Stimulated activated naive CD8-positive, alpha-beta T cell treated with anti-CD3 and anti-CD28 coated beads, Interleukin-15, Interleukin-2, amounts not matched to agents 100 U/mL and 50 U/mL, for 24 hours (primary cell): ENCODE measurements at regions not wholly inside any gene's neighbourhood (a gene's known extent, or its start where the extent isn't known, plus 50 kb on each side); places are given as distances from the start of the nearest gene placed in this dataset.
"Not testable (repeated sequence)": the region's sequence is repeated elsewhere in the genome, so short reads cannot be mapped to it uniquely, and the experiment has no call there.

ENCODE experiments used
- ATAC-seq: fragments of 150-1000 bp; cut with Tn5 transposase; one replicate; pipeline ENCODE4 v1.10.0; 2021
- DNase-seq: peaks from one replicate; pipeline ENCODE4 v3.0.0; 2021

DNA sequence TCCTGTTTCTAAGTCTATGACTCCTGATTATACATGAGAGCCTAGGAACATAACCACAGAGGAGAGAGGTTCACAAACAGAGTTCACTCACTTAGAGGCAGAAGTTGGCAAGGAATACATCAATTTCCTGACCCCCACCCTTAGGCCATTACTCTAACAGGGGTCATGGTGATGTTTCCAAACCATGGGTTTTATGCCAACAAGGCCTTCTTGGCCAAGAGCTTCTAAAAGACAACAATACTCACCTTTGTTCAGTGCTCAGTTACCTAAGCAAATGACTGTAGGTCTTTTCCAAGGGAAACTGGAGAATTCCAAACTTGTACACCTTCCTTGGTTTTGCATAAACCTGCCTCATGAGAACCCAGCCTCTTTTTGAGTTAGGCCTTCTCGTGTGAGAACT, 52.6 kb downstream of the ERICH4 start:
- no peak for ATAC-seq
- DNase-seq = no peak

DNA sequence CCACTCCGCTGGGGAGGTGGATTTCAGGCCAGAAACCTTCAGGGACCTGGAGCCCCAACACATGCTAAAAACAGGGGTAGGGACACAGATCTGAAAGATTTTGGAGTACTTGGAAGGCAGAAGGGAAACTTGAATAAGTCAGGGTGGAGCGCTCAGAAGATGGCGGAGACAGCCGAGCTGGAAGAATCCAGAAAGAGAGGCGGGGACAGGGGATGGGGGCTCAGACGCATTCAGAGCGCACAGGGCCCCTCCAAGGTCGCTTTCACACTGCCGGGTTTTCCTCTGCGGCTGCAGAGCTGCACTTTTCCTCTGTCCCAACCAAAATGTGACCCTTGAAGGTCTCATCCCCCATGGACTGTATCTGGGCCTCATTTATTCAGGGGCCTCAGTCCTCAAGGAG, 56.9 kb downstream of the ERICH4 start:
- no peak for ATAC-seq
- no peak for DNase-seq

DNA sequence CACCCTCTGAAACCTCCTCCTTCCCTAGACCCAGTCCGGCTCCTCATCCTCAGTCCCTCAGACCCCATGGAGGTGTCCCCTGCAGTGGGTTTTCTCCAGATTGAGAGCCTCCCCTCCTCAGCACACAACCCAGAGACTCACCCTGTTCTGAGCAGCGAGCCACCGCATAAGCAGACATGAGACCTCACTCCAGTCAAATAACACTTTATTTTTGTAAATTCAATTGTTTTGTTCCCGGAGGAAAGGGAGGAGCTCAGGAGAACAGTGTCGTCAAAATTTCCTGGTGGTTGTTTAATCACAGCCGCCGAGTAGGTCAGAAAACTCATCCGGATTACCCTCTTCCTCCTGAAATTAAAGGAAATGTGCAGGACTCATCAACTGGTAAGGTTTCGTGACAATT, 57.5 kb downstream of the ERICH4 start:
- ATAC-seq = no peak
- no peak for DNase-seq

DNA sequence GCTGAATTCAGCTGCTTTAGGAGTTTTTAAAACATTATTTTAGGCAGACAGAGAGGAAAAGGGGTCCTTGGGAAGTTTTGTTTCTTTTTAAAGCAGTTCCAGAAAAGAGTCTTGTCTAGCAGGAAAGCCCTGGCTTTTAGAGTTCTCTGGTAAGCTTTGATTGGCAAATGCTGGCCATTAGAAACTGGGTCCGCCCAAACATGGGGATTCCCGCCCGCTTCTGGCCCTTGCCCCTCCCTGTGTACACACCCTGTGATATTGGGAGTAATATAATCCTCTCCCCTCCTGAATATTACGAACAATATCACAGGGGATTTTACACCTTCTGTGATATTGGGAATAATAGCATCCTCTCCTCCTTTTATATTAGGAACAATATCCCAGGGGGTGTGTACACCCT, 58.9 kb downstream of the ERICH4 start:
- ATAC-seq (no peak), DNase-seq (no peak)

DNA sequence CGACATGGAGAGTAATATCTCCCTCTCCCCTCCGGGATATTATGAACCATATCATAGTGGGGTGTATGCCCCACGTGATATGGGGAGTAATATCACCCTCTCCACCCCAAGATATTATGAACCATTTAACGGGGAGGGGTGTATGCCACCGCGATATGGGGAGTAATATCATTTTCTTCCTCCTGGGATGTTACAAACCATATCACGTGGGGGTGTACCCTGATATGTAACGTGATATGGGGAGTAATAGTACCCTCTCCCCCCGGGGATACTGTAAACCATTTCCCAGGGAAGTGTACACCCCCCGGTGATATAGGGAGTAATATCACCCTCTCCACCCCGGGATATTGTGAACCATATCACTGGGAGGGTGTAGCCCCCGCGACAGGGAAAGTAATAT, 62.1 kb downstream of the ERICH4 start:
- no peak for ATAC-seq
- no peak for DNase-seq

DNA sequence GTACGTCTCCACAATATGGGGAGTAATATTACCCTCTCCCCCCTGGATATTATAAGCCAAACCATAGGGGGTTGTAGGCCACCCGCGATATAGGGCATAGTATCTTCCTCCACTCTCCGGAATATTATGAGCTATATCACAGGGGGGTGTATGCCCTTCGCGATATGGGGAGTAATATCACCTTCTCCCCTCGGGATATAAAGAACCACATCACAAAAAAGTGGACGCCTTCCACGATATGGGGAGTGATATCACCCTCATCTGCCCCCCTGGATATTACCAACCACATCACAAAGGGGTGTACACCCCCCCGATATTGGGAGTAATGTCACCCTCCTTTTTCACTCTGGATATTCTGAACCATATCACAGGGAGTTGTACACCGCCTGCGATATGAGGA, 65.5 kb upstream of the CEACAM21 start:
- no peak for DNase-seq
- ATAC-seq = no peak

DNA sequence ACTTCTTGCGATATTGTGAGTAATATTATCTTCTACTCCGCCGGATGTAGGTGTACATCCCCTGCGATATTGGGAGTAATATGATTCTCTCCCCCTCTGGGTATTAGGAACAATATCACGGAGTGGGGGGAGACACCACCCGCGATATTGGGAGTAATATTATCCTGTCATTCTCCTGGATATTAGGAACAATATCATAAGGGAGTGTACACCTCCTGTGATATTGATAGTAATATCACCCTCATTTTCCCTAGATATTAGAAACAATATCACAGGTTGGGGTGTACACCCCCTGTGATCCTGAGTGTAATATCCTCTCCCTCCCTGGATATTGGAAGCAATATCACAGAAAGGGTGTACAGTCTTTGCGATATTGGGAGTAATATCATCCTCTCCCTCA, 64.3 kb upstream of the CEACAM21 start:
- no peak for ATAC-seq
- no peak for DNase-seq

DNA sequence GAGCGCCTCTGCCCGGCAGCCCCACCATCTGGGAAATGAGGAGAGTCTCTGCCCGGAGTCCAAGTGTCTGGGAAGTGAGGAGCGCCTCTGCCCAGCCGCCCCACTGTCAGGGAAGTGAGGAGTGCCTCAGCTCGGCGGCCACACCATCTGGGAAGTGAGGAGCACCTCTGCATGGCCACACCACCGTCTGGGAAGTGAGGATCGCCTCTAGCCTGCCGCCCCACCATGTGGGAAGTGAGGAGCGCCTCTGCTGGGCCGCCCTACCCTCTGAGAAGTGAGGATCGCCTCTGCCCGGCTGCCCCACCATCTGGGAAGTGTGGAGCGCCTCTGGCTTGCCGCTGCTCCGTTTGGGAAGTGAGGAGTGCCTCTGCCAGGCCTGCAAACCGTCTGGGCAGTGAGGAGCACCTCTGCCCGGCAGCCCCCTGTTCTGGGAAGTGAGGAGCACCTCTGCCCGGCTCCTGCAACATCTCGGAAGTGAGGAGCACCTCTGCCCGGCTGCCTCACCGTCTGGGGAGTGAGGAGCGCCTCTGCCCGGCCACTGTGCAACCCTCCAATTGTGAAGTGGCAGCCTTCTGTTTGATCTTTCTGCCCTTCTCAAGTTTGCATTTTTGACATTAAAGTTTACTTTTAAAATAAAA, 60.8 kb upstream of the CEACAM21 start:
- no peak for DNase-seq
- no peak for ATAC-seq

DNA sequence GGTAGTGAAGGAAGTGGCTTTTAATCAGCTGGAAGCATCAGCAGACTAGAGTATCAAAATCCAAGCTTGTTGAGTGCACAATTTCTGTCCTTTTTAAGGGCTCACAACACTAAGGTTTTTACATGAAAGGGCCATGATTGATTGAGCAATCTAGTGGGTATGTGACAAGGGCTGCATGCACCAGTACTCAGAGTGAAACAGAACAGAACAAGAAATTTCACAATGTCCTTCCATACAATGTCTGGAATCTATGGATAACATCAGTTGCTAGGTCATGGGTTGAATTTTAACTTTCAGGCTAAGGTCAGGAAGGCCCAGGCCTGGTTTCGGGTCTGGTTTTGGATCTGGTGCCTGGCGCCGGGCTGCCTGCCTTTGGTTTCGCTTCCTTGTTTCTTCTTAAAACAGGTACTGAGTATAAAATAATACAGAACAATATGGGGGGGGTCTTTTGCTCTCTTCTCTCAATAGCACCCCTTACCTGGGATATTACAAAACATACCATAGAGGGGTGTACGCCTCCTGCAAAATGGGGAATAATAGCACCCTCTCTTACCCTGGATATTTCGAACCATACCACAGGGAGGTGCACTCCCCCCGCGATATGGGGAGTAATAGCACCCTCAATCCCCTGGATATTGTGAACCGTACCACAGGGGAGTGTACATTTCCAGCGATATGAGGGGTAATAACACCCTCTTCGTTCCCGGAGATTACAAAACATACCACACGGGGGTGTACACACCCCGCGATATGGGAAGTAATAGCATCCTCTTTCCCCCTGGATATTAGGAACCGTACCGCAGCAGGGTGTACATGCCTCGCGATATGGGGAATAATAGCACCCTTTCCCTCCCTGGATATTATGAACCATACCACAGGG, 59.4 kb upstream of the CEACAM21 start:
- peak; percentile 31 for DNase-seq

DNA sequence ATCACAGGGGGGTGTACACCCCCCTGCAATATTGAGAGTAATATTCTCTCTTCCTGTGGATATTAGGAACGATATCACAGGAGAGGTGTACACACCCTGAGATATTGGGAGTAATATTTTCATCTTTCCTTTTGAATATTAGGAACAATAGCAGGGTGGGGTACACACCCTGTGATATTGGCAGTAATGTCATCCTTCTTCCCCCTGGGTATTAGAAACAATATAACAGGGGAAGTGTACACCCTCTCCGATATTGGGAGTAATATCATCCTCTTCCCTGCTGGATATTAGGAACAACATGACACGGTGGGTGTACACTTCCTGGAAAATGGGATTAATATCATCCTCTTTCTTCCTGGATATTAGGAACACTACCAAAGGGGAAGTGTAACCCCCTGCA, 57.8 kb upstream of the CEACAM21 start:
- no peak for DNase-seq
- no peak for ATAC-seq

More for the DNA sequence above, 59.4 kb upstream of the CEACAM21 start:
- peak; percentile 57 for ATAC-seq

DNA sequence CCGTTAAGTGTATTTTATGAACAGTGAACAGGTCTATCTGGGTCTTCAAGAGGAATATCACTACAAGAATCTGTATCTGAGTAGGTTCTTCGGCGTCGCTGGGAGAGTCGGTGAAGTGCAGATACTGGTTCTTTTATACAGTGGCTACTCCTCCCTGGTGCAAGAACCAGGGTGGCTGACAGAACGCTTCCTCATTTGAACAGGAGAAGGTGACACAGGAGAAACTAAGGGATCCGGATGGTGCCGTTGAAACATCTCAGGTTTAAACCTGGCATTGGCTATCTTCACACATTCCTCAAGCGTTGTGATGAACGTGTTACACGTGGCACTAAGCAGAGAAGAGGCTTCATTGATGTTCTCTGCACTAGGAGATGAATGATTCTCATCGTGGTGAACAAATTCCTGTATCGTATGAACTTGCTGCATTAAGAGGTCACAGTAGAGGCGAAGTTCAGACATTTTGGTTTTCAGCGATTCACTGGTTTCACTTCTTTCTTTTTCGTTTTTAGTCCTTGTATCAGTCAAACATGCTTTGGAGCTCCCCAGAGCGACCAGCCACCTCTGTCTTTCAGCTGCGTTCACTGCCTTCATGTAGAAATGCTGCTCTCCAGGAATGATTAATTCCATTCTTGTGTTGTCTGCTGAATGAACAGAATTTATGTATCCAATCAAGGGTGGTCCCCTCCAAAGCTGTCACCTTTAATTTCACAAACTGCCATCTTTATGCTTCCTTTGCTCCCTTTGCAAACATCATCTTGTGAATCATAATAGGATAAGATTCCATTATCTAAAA, 54.6 kb upstream of the CEACAM21 start:
- not testable (repeated sequence) for DNase-seq
- peak; percentile 65 for ATAC-seq

DNA sequence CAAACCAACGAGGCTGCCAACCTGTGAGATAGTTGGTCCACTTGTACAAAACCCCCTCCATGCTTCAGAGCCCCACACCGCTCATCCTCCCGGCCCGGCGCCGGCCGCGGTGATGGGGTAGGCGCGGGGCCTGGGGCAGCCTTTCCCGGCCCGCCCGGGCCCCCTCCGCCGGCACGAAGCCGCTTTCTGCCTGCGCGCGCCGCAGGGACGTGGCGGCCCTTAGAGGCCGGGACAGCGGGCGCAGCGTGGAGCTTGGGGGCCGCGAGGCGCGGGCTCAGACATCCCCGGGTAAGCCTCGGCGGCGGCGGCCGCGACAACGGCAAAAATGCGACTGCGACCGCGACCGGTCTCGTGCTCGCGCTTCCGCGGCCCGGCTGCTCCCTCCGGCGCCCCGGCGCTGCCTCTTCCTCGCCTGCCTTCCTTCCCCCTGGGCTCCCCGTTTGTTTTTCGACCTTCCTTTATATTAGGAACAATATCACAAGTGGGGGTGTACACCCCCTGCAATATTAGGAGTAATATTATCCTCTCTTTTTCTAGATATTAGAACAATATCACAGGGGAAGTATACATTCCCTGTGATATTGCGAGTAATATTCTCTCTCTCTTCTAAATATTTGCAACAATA, 53.9 kb upstream of the CEACAM21 start:
- DNase-seq (peak; percentile 56), ATAC-seq (peak; percentile 70)

DNA sequence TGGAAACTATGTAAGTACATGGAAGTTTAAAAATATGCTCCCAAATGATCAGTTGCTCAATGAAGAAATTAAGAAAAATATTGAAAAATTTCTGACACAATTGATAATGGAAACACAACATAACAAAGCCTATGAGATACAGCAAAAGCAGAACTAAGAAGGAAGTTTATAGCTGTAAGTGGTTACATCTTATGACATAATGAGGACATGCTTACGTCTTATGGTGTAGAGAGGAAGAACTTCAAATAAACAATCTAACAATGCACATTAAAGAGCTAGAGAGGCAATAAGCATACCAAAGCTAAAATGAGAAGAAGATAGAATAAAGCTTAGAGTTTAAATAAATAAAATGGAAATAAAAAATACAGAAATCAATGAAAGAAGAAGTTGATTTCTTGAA, 50.0 kb upstream of the CEACAM21 start:
- DNase-seq (no peak), ATAC-seq (no peak)
